Mucosa of descending colon (tissue), 3 donors: ENCODE measurements at regions not wholly inside any gene's neighbourhood (a gene's known extent, or its start where the extent isn't known, plus 50 kb on each side); places are given as distances from the start of the nearest gene placed in this dataset.

Experiments used
- ATAC-seq: fragments of 200-7000 bp; cut with Tn5 transposase; one replicate; pipeline ENCODE4 v1.9.1; 2020; ENCODE audit warnings: mild to moderate bottlenecking, moderate library complexity
- DNase-seq, 3 donors: peaks; one replicate each; pipeline ENCODE4 v3.0.0-alpha.2; 2020
- H3K36me3 ChIP-seq: fragments of 200-600 bp; one replicate; pipeline ENCODE4 v1.8.0; 2021; ENCODE audit warnings: low read depth, mild to moderate bottlenecking
- H3K4me1 ChIP-seq: fragments of 200-600 bp; one replicate; pipeline ENCODE4 v1.8.0; 2021; ENCODE audit warnings: low read depth, mild to moderate bottlenecking
- H3K4me3 ChIP-seq: fragments of 200-600 bp; one replicate; pipeline ENCODE4 v1.8.0; 2021; ENCODE audit warnings: mild to moderate bottlenecking
- H3K9me3 ChIP-seq: fragments of 200-600 bp; one replicate; pipeline ENCODE4 v1.8.0; 2021; ENCODE audit warnings: mild to moderate bottlenecking
- intact Hi-C, 2 donors: fragments of 100-400 bp; cut with DNase I in 1 of 2; cut with micrococcal nuclease in 1 of 2; formaldehyde crosslinking; loops; one replicate each; pipeline versions ENCODE4 v1.11.0 to v1.11.1; 2022; cut with DNase I, micrococcal nuclease
- TF ChIP-seq, protein P1 (sequence below): fragments of 200-600 bp; IDR thresholded peaks from one replicate; pipeline ENCODE4 v1.8.0; 2022; ENCODE audit warnings: antibody characterized with exemption, mild to moderate bottlenecking
- donor health status: DM: no; HTN: no; CAD: no; lungs with moderate emphysema.
- donor health status: DM: no; HTN: no; CAD: no.
- donor health status: DM: no; HTN: yes; CAD: no.

DNA sequence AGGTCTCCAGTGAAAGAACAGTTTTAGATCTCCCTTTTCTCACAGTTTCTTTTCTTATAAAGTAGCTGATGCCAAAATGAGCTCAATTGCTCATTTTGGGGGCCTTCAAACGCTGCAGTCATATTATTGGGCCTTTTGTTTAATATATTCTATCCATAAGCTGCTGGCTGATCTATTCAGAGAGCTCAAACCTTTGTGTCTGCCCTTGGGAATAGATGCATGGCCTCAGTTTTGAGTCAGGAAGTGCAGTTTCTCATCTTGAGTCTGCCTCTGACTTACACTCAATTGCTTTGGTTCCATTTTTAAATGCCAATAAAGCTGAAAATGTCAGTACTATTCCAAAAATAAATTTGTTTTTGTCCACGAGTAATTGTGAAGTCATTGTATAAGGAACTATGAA is 468.9 kb downstream of the KLF12 start:
- H3K9me3 ChIP-seq: no peaks in the 10 kb centered on the region
- no peak overlapping the region for H3K4me3 ChIP-seq
- no peak for DNase-seq
- no peak for ATAC-seq
- TF ChIP-seq, protein P1, sequence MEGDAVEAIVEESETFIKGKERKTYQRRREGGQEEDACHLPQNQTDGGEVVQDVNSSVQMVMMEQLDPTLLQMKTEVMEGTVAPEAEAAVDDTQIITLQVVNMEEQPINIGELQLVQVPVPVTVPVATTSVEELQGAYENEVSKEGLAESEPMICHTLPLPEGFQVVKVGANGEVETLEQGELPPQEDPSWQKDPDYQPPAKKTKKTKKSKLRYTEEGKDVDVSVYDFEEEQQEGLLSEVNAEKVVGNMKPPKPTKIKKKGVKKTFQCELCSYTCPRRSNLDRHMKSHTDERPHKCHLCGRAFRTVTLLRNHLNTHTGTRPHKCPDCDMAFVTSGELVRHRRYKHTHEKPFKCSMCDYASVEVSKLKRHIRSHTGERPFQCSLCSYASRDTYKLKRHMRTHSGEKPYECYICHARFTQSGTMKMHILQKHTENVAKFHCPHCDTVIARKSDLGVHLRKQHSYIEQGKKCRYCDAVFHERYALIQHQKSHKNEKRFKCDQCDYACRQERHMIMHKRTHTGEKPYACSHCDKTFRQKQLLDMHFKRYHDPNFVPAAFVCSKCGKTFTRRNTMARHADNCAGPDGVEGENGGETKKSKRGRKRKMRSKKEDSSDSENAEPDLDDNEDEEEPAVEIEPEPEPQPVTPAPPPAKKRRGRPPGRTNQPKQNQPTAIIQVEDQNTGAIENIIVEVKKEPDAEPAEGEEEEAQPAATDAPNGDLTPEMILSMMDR: no peak
- H3K36me3 ChIP-seq: no peaks in the 10 kb centered on the region
- intact Hi-C loops: no loop called here
- H3K4me1 ChIP-seq: no peaks in the 10 kb centered on the region

DNA sequence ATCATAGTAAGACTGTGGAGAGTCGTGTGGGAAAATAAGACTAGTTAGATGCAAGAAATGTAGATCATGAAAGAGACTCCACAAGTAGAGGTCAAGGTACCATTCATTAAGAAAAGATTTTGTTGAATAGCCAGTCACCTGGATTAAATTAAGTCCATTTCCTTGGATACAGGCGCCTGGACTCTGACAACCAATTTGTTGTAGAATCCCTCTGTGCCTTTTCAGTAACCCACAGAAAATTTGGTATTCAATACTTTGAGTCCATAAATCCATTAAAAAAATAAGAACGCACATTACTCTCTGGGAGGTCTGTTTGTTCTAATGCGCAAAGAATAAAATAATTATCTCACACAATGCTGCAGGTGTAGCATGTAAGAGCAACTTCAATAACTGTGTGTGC is 469.4 kb downstream of the KLF12 start:
- Histone ChIP-seq H3K4me3 (no peak overlapping the region), H3K9me3 (no peaks in the 10 kb centered on the region), H3K36me3 (no peaks in the 10 kb centered on the region), H3K4me1 (no peaks in the 10 kb centered on the region)
- DNase-seq: no peak
- intact Hi-C loops: no loop called here
- TF ChIP-seq, protein P1: no peak
- ATAC-seq: no peak

DNA sequence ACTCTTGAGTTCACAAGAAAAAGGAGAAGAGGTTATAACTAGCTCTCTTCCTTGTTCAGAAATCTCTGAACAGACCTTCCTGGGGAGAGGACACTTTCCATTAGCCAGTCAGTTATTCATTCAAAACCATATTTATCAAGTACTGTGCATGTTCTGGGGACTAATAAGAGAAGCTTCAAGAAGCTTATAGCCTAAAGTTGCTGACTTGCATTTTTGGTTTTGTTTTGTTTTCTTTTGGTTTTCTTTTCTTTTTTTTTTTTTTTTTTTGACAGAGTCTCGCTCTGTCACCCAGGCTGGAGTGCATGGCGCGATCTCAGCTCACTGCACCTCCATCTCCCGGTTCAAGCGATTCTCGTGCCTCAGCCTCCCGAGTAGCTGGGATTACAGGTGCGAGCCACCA is 471.4 kb downstream of the KLF12 start:
- Histone ChIP-seq H3K4me1 (peaks cover 7% of the 10 kb centered on the region), H3K4me3 (no peak overlapping the region), H3K9me3 (no peaks in the 10 kb centered on the region), H3K36me3 (no peaks in the 10 kb centered on the region)
- DNase-seq (no peak), ATAC-seq (no peak)
- intact Hi-C loops: no loop called here
- TF ChIP-seq, protein P1: no peak

DNA sequence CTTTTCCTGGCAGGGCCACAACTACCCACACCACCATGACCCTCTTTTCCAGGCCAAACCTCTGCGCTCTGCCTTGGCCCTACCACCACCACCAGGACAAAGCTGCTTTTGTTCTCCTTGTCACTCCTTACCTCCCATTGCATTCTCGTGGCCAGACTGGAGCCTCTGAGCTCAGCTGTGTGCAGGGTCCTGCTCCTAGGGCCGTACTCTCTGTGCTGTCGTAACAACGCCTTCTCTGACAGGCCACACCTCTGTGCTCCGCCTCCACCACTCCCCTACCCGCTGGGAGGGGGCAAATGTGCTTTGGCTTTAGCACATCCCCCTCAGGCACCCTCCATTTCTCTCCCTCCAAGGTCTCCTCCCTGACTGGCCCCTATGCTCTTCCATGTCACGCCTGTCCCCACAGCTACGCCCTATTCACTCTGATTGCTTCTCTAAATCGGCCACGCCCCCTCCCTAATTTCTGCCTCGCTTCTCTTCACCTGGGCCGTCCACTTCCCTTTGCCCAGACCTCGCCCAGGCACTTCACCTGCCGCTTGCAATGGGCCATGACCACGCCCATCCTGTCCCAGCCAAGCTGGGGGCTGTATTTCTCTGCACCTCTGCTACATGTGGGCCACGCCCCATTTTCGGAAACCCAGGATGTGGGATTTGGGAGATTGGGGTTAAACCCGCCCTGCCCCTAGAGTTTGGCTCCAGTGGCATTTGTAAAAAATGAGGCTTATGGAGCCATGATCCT is 472.3 kb downstream of the KLF12 start:
- Histone ChIP-seq H3K4me1 (peaks cover 12% of the 10 kb centered on the region), H3K4me3 (no peak overlapping the region), H3K36me3 (no peaks in the 10 kb centered on the region), H3K9me3 (no peaks in the 10 kb centered on the region)
- DNase-seq: peak in 2 of 3 donors; percentile 32 to 54
- ATAC-seq: no peak
- intact Hi-C loops: no loop called here
- TF ChIP-seq, protein P1: no peak

DNA sequence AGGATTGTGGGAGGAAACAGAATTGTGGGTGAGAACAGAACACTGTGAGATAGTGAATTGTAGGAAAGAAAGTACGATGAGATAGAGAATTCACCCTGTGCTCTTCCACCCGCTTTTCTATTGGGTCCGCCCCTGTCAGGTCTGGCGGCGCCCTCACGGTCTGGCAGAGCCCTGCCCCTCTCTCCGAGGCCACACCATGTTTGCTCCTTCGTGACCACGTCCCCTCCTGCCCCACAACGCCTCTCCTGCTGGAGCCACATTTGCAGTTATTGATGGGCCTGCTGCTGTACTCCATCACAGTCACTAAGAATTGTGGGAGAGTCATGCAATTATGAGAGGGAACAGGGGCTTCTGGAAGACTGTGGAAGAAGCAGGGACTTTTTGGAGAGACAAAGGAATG is 473.1 kb downstream of the KLF12 start:
- no peak overlapping the region for H3K4me3 ChIP-seq
- no peaks in the 10 kb centered on the region for H3K36me3 ChIP-seq
- DNase-seq (no peak), ATAC-seq (no peak)
- intact Hi-C loops: no loop called here
- H3K9me3 ChIP-seq: no peaks in the 10 kb centered on the region
- TF ChIP-seq, protein P1: no peak
- peaks cover 12% of the 10 kb centered on the region for H3K4me1 ChIP-seq

DNA sequence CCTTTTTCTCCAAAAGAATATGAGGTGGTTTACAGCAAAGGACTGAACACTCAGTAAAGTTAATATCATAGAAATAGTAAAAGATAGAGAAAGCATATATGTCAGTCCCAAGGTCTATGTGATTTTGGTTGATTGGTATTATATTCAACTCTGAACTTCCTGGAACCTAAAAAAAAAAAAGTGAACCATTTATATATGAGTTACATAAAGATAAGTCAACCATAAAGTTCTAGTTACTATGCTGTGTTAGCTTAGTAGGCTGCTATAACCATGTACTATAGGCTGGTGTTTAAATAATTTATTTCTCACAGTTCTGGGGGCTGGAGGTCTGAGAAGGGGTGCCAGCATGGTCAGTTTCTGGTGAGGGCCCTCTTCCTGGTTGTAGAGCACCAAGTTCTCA is 475.6 kb downstream of the KLF12 start:
- Histone ChIP-seq H3K4me3 (no peak overlapping the region), H3K36me3 (no peaks in the 10 kb centered on the region), H3K4me1 (peaks cover 23% of the 10 kb centered on the region), H3K9me3 (no peaks in the 10 kb centered on the region)
- TF ChIP-seq, protein P1: no peak
- intact Hi-C loops: no loop called here
- no peak for DNase-seq
- peak; percentile 69 for ATAC-seq
